Ovary (tissue), 7 donors: ENCODE measurements at regions not wholly inside any gene's neighbourhood (a gene's known extent, or its start where the extent isn't known, plus 50 kb on each side); places are given as distances from the start of the nearest gene placed in this dataset.
"Not testable (repeated sequence)": the region's sequence is repeated elsewhere in the genome, so short reads cannot be mapped to it uniquely, and the experiment has no call there.

Source experiments
- DNase-seq, 5 donors: peaks; one replicate each; pipeline ENCODE4 v3.0.0-alpha.2; 2019 to 2020
- H3K27ac ChIP-seq, 2 donors: fragments of 200-600 bp; one replicate each; pipeline versions ENCODE4 v1.5.1 to v1.8.0; 2019 to 2022
- H3K27me3 ChIP-seq: fragments of 200-600 bp; one replicate; pipeline ENCODE4 v1.8.0; 2022
- H3K36me3 ChIP-seq: fragments of 200-600 bp; sonication (generic); one replicate; pipeline ENCODE4 v1.5.1; 2019
- H3K4me1 ChIP-seq: one replicate; pipeline ENCODE4 v1.8.1; 2013; ENCODE audit warnings: mild to moderate bottlenecking, moderate library complexity; ENCODE audit not compliant: insufficient read depth
- H3K4me3 ChIP-seq: fragments of 200-600 bp; sonication (generic); one replicate; pipeline ENCODE4 v1.5.1; 2017
- H3K9me3 ChIP-seq, 2 donors: fragments of 200-600 bp in 1 of 2; sonication (generic) in 1 of 2; one replicate each; pipeline versions ENCODE4 v1.5.1 to v1.8.1; 2013 to 2019; ENCODE audit warnings: mild to moderate bottlenecking in 1 of 2, moderate library complexity in 1 of 2
- CTCF ChIP-seq, 3 donors: fragments of 450-650 bp in 2 of 3; fragments of 200-600 bp in 1 of 3; IDR thresholded peaks; one replicate each; pipeline versions ENCODE4 v1.5.1 to v1.8.0; 2016 to 2022; ENCODE audit warnings: antibody characterized with exemption in 3 of 3, mild to moderate bottlenecking in 1 of 3
- EP300 ChIP-seq: sonication (generic); formaldehyde crosslinking; IDR thresholded peaks from one replicate; pipeline ENCODE4 v1.6.1; 2017; ENCODE audit warnings: antibody characterized with exemption
- POLR2A ChIP-seq: fragments of 450-650 bp; IDR thresholded peaks from one replicate; pipeline ENCODE4 v1.6.1; 2017; ENCODE audit warnings: antibody characterized with exemption, mild to moderate bottlenecking, moderate library complexity
- WGBS, 3 donors: extraction: QIAGEN DNeasy Blood & Tissue Kit in 1 of 3; methylation state at CpG; one replicate each; pipeline versions ENCODE4 v1.1.5 to v1.1.7; 2013 to 2017; 5-methylcytosine and 5-hydroxymethylcytosine counted together
- intact Hi-C, 4 donors: fragments of 100-400 bp; cut with DNase I; formaldehyde crosslinking; loops; one replicate each; pipeline versions ENCODE4 v1.11.0 to v1.15.1; 2022 to 2023
- donor health status: DM: no; HTN: no; CAD: no; lungs with moderate emphysema.
- donor health status: DM: no; HTN: no; CAD: no.
- donor health status: Bipolar disorder and iron deficiency.
- donor health status: DM: no; HTN: no; CAD: no.
- donor health status: DM: yes; HTN: yes; CAD: no.

- no peaks in the 10 kb centered on the region for H3K27me3 ChIP-seq
- no peak overlapping the region for H3K4me3 ChIP-seq
- TF ChIP-seq CTCF (IDR thresholded peaks at IDR 0.05), result no peak
- no peak for TF ChIP-seq EP300
- TF ChIP-seq POLR2A, result no peak
Observed at GRCh38 chr2:159880729-159881128, 82.7 kb upstream of the CD302 start.

GRCh38 chr2:159879051-159879604, 81.1 kb upstream of the CD302 start:
- peak; percentile 29 to 57 (median 50) for DNase-seq
- H3K9me3 ChIP-seq, result no peaks in the 10 kb centered on the region
- WGBS, 3 donors, result 9 to 16% (median 9%) methylated on average over 2 of the region's 2 CpGs
- H3K27me3 ChIP-seq, result no peaks in the 10 kb centered on the region
- H3K27ac ChIP-seq, result peak overlapping the region in 1 of 2 donors; percentile 51
- no peak for TF ChIP-seq EP300
- no peak for TF ChIP-seq CTCF (IDR thresholded peaks at IDR 0.05)
- TF ChIP-seq POLR2A, result no peak
- H3K36me3 ChIP-seq, result no peaks in the 10 kb centered on the region
- H3K4me1 ChIP-seq, result peaks cover 4% of the 10 kb centered on the region
- intact Hi-C loops, result no loop called here
- no peak overlapping the region for H3K4me3 ChIP-seq

More at GRCh38 chr2:159880729-159881128, 82.7 kb upstream of the CD302 start:
- Histone ChIP-seq H3K9me3 (no peaks in the 10 kb centered on the region), H3K27ac (no peak overlapping the region), H3K4me1 (peaks cover 4% of the 10 kb centered on the region), H3K36me3 (no peaks in the 10 kb centered on the region)
- DNase-seq, result no peak
- intact Hi-C loops, result no loop called here
- WGBS, 3 donors, result 90 to 97% (median 97%) methylated on average over 8 of the region's 8 CpGs

GRCh38 chr2:159875083-159875482, 77.1 kb upstream of the CD302 start:
- 85 to 92% (median 91%) methylated on average over 3 of the region's 3 CpGs for WGBS, 3 donors
- no peak for TF ChIP-seq POLR2A
- H3K27me3 ChIP-seq, result no peaks in the 10 kb centered on the region
- H3K4me3 ChIP-seq, result no peak overlapping the region
- no peaks in the 10 kb centered on the region for H3K36me3 ChIP-seq
- DNase-seq, result peak in 4 of 5 donors; percentile 28 to 47 (median 41)
- intact Hi-C loops, result no loop called here
- H3K4me1 ChIP-seq, result peaks cover 2% of the 10 kb centered on the region
- no peak overlapping the region for H3K27ac ChIP-seq
- H3K9me3 ChIP-seq, result no peaks in the 10 kb centered on the region

GRCh38 chr2:159873258-159873657, 75.2 kb upstream of the CD302 start:
- Histone ChIP-seq H3K4me3 (no peak overlapping the region), H3K9me3 (no peaks in the 10 kb centered on the region), H3K36me3 (no peaks in the 10 kb centered on the region), H3K27ac (no peak overlapping the region), H3K27me3 (no peaks in the 10 kb centered on the region), H3K4me1 (no peaks in the 10 kb centered on the region)
- WGBS, 3 donors, result 57 to 60% (median 57%) methylated on average over 3 of the region's 3 CpGs
- intact Hi-C loops, result no loop called here
- DNase-seq, result peak in 2 of 5 donors; percentile 22
- no peak for TF ChIP-seq POLR2A
- TF ChIP-seq CTCF (IDR thresholded peaks at IDR 0.05), result no peak
- no peak for TF ChIP-seq EP300

GRCh38 chr2:159872353-159872752, 74.3 kb upstream of the CD302 start:
- H3K27me3 ChIP-seq, result no peaks in the 10 kb centered on the region
- no peak overlapping the region for H3K27ac ChIP-seq
- no peaks in the 10 kb centered on the region for H3K36me3 ChIP-seq
- no peaks in the 10 kb centered on the region for H3K9me3 ChIP-seq
- no peaks in the 10 kb centered on the region for H3K4me1 ChIP-seq
- TF ChIP-seq CTCF (IDR thresholded peaks at IDR 0.05), result no peak
- no peak for TF ChIP-seq EP300
- TF ChIP-seq POLR2A, result no peak
- intact Hi-C loops, result no loop called here
- no peak for DNase-seq
- H3K4me3 ChIP-seq, result no peak overlapping the region
- 88 to 95% (median 94%) methylated on average over 2 of the region's 2 CpGs for WGBS, 3 donors

GRCh38 chr2:159868598-159869159, 70.7 kb upstream of the CD302 start:
- H3K4me3 ChIP-seq, intact Hi-C loops, H3K4me1 ChIP-seq, H3K9me3 ChIP-seq, DNase-seq, H3K27me3 ChIP-seq, H3K27ac ChIP-seq, H3K36me3 ChIP-seq: not testable (repeated sequence)
- 82 to 86% (median 83%) methylated on average over 5 to 7 of the region's 7 CpGs for WGBS, 3 donors
